Neural cell (in vitro differentiated cells): ENCODE measurements at regions not wholly inside any gene's neighbourhood (a gene's known extent, or its start where the extent isn't known, plus 50 kb on each side); places are given as distances from the start of the nearest gene placed in this dataset.

Experiments used
- TAF1 ChIP-seq: IDR thresholded peaks from 2 replicates; pipeline ENCODE4 v1.6.1; 2012; ENCODE audit warnings: low read depth
- TF ChIP-seq, protein P1 (sequence below): fragments of 450-650 bp; IDR thresholded peaks from 2 replicates; pipeline ENCODE4 v1.5.1; 2014; ENCODE audit warnings: antibody characterized with exemption, mild to moderate bottlenecking, moderate library complexity; ENCODE audit not compliant: poor library complexity, severe bottlenecking

DNA sequence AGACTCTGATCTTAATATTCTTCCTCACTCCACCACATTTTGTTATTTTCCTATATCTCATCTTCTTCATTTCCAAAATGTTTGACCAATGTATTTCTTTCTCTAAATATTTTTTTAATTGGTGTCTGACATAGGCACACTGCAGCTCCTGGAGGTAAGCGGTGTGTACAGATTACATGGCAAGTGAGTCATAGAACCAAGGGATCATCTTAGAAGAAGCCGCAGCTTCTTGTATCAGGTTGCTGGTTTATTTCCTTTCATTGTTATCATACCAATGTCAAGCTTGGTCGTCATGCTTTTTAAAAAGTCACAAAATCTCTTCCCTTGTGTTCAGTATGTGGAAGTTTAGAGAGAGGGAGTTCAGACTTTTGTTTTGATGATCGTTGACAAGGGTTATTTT lies 526.1 kb upstream of the CDH18 start:
- TF ChIP-seq, protein P1, sequence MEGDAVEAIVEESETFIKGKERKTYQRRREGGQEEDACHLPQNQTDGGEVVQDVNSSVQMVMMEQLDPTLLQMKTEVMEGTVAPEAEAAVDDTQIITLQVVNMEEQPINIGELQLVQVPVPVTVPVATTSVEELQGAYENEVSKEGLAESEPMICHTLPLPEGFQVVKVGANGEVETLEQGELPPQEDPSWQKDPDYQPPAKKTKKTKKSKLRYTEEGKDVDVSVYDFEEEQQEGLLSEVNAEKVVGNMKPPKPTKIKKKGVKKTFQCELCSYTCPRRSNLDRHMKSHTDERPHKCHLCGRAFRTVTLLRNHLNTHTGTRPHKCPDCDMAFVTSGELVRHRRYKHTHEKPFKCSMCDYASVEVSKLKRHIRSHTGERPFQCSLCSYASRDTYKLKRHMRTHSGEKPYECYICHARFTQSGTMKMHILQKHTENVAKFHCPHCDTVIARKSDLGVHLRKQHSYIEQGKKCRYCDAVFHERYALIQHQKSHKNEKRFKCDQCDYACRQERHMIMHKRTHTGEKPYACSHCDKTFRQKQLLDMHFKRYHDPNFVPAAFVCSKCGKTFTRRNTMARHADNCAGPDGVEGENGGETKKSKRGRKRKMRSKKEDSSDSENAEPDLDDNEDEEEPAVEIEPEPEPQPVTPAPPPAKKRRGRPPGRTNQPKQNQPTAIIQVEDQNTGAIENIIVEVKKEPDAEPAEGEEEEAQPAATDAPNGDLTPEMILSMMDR = no peak
- TF ChIP-seq TAF1 = no peak
